Stimulated activated CD8-positive, alpha-beta memory T cell treated with anti-CD3 and anti-CD28 coated beads, Interleukin-4, amount 100 ng/mL, for 1 hour (primary cell): ENCODE measurements at regions not wholly inside any gene's neighbourhood (a gene's known extent, or its start where the extent isn't known, plus 50 kb on each side); places are given as distances from the start of the nearest gene placed in this dataset.

Source experiments
- DNase-seq, 2 donors: peaks; one replicate each; pipeline ENCODE4 v3.0.0-alpha.2; 2020; ENCODE audit warnings: low read depth in 2 of 2, low spot score in 1 of 2

- no peak for DNase-seq
These were observed 165.8 kb upstream of the RAB4A start for GRCh38 chr1:229105109-229105508.

- DNase-seq = no peak
These were observed 164.9 kb upstream of the RAB4A start for GRCh38 chr1:229105822-229106525.

GRCh38 chr1:229106526-229107125, 164.3 kb upstream of the RAB4A start:
- no peak for DNase-seq

GRCh38 chr1:229107304-229107815, 163.6 kb upstream of the RAB4A start:
- no peak for DNase-seq

GRCh38 chr1:229107972-229108371, 162.9 kb upstream of the RAB4A start:
- DNase-seq = no peak

GRCh38 chr1:229108598-229109201, 162.2 kb upstream of the RAB4A start:
- DNase-seq = no peak

GRCh38 chr1:229109320-229109761, 161.6 kb upstream of the RAB4A start:
- DNase-seq = no peak

GRCh38 chr1:229110986-229111385, 159.9 kb upstream of the RAB4A start:
- no peak for DNase-seq

GRCh38 chr1:229111703-229112319, 159.1 kb upstream of the RAB4A start:
- DNase-seq = no peak

GRCh38 chr1:229112832-229113548, 157.9 kb upstream of the RAB4A start:
- DNase-seq = no peak

GRCh38 chr1:229114315-229114714, 156.6 kb upstream of the RAB4A start:
- DNase-seq = no peak

- no peak for DNase-seq
These were observed 156.0 kb upstream of the RAB4A start for GRCh38 chr1:229114850-229115365.

GRCh38 chr1:229116114-229116513, 154.8 kb upstream of the RAB4A start:
- no peak for DNase-seq

- DNase-seq = no peak
These were observed 153.1 kb upstream of the RAB4A start for GRCh38 chr1:229117664-229118300.

- no peak for DNase-seq
These were observed 152.3 kb upstream of the RAB4A start for GRCh38 chr1:229118477-229119061.

GRCh38 chr1:229119161-229119560, 151.8 kb upstream of the RAB4A start:
- DNase-seq = no peak

GRCh38 chr1:229119876-229120275, 151.0 kb upstream of the RAB4A start:
- no peak for DNase-seq

- DNase-seq = no peak
These were observed 149.0 kb upstream of the RAB4A start for GRCh38 chr1:229121845-229122436.

GRCh38 chr1:229122606-229123005, 148.3 kb upstream of the RAB4A start:
- DNase-seq = no peak

GRCh38 chr1:229124116-229124515, 146.8 kb upstream of the RAB4A start:
- no peak for DNase-seq
